ENCODE measurements at regions not wholly inside any gene's neighbourhood (a gene's known extent, or its start where the extent isn't known, plus 50 kb on each side); places are given as distances from the start of the nearest gene placed in this dataset.
"Not testable (repeated sequence)": the region's sequence is repeated elsewhere in the genome, so short reads cannot be mapped to it uniquely, and the experiment has no call there.

DNA sequence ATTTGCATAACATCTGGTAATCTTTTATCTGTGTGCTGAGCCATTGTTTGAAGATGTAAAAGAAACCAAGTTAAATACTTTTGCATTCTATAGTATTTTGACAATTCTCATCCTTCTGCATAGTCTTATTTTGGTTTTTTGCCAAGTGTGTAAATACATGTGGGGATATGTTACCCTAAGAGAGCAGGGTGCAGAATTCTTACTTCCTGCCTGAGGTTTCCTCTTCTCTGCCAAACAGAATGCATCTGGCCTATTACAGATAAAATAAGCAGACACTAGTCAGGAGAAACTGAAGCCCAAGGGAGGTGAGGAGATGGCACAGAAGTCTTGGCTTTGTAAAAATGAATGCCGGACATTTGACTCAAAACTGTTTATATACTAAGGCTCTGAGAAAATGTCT, 462.1 kb downstream of the TMEM38B start:
- no peak overlapping the region for H2AFZ ChIP-seq (ENCODE audit: low read length)
- H3K36me3 ChIP-seq (ENCODE audit: insufficient read depth, low read length), result no peaks in the 10 kb centered on the region
- H3K27me3 ChIP-seq (ENCODE audit: low read length), result no peaks in the 10 kb centered on the region
- H3K27ac ChIP-seq (ENCODE audit: low read length), result no peak overlapping the region
- H3K4me1 ChIP-seq (ENCODE audit: low read length), result no peaks in the 10 kb centered on the region
- no peaks in the 10 kb centered on the region for H4K20me1 ChIP-seq (ENCODE audit: insufficient read depth, low read depth, low read length)
- no peaks in the 10 kb centered on the region for H3K9me3 ChIP-seq (ENCODE audit: low read length)
- no peak overlapping the region for H3K4me3 ChIP-seq (ENCODE audit: low read length)
- DNase-seq, result no peak
- H3K79me2 ChIP-seq (ENCODE audit: low read length), result no peaks in the 10 kb centered on the region
- no peak overlapping the region for H3K4me2 ChIP-seq (ENCODE audit: low read depth, low read length, poor library complexity, severe bottlenecking)
- no peak overlapping the region for H3K9ac ChIP-seq (ENCODE audit: low read length)
- H3K9me2 ChIP-seq (replicated peaks; ENCODE audit: insufficient read depth, low read length), result no peaks in the 10 kb centered on the region

DNA sequence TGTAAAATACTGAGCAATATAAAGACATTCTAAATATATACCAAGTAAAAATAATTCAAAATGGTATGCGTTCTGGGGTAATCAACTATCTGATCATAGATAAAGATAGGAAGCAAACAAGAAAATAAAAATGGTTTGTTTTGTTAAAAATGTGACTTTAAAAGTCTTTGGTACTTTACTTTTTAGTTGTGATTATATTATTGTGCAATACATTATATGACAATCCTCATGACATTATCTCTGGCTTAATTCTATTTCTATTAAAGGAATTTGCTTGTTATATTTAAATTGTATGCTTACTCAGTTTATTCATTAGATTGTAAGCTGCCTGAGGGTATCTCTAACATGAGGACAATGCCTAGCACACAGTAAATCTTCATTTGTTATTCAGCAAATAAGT, 477.9 kb downstream of the TMEM38B start:
- H3K27me3 ChIP-seq (ENCODE audit: low read length), result no peaks in the 10 kb centered on the region
- no peak overlapping the region for H3K4me2 ChIP-seq (ENCODE audit: low read depth, low read length, poor library complexity, severe bottlenecking)
- DNase-seq, result no peak
- no peak overlapping the region for H3K4me3 ChIP-seq (ENCODE audit: low read length)
- no peaks in the 10 kb centered on the region for H4K20me1 ChIP-seq (ENCODE audit: insufficient read depth, low read depth, low read length)
- H2AFZ ChIP-seq (ENCODE audit: low read length), result no peak overlapping the region
- H3K27ac ChIP-seq (ENCODE audit: low read length), result no peak overlapping the region
- no peaks in the 10 kb centered on the region for H3K9me3 ChIP-seq (ENCODE audit: low read length)
- H3K9me2 ChIP-seq (replicated peaks; ENCODE audit: insufficient read depth, low read length), result no peaks in the 10 kb centered on the region
- no peaks in the 10 kb centered on the region for H3K4me1 ChIP-seq (ENCODE audit: low read length)
- H3K79me2 ChIP-seq (ENCODE audit: low read length), result no peaks in the 10 kb centered on the region
- H3K9ac ChIP-seq (ENCODE audit: low read length), result no peak overlapping the region
- H3K36me3 ChIP-seq (ENCODE audit: insufficient read depth, low read length), result no peaks in the 10 kb centered on the region

DNA sequence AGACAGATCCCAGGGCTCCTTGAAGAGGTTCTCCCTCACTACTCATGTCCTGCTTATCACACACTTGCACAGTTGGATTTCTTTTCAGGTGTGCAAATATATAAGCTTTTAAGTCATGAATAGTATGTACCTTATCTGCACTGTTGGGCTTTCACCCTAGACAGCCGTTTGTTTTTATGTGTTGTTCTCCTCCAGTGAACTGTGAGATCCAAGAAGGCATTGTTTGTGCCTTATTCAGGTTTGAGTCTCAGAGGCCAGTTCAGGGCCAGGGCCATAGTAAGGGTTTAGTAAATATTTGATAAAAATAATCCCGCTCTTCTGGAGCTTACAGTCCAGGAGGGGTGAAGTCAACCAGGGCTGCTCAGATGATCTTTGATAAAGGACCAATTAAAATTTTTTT, 480.0 kb downstream of the TMEM38B start:
- Histone ChIP-seq H3K36me3 (ENCODE audit: insufficient read depth, low read length) (no peaks in the 10 kb centered on the region), H4K20me1 (ENCODE audit: insufficient read depth, low read depth, low read length) (no peaks in the 10 kb centered on the region), H3K9me3 (ENCODE audit: low read length) (no peaks in the 10 kb centered on the region), H3K4me1 (ENCODE audit: low read length) (no peaks in the 10 kb centered on the region), H3K9ac (ENCODE audit: low read length) (no peak overlapping the region), H3K4me2 (ENCODE audit: low read depth, low read length, poor library complexity, severe bottlenecking) (no peak overlapping the region), H3K27me3 (ENCODE audit: low read length) (no peaks in the 10 kb centered on the region), H3K79me2 (ENCODE audit: low read length) (no peaks in the 10 kb centered on the region), H3K4me3 (ENCODE audit: low read length) (no peak overlapping the region), H2AFZ (ENCODE audit: low read length) (no peak overlapping the region), H3K27ac (ENCODE audit: low read length) (no peak overlapping the region), H3K9me2 (replicated peaks; ENCODE audit: insufficient read depth, low read length) (no peaks in the 10 kb centered on the region)
- no peak for DNase-seq

DNA sequence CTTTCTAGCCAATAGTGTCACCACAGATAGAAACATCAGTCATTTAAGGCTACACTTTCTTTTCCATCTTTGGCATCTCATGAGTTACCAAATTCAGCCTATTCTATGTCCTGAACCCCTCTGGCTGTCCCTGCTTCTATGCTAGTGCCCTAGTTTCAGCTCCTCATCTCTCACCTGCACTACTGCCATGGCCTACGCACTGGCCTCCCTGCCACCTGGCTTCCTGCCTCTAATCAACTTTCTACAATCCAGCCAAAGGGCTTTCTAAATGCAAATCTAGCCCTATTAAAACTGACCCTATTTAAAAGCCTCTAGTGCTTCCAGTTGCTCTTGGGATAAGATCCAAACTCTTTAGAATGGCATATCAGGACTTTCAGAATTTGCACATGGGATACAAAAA, 482.9 kb downstream of the TMEM38B start:
- Histone ChIP-seq H3K9me2 (replicated peaks; ENCODE audit: insufficient read depth, low read length) (no peaks in the 10 kb centered on the region), H3K9ac (ENCODE audit: low read length) (no peak overlapping the region), H3K4me2 (ENCODE audit: low read depth, low read length, poor library complexity, severe bottlenecking) (no peak overlapping the region), H2AFZ (ENCODE audit: low read length) (no peak overlapping the region), H3K9me3 (ENCODE audit: low read length) (no peaks in the 10 kb centered on the region), H3K79me2 (ENCODE audit: low read length) (no peaks in the 10 kb centered on the region), H3K4me3 (ENCODE audit: low read length) (no peak overlapping the region), H3K27me3 (ENCODE audit: low read length) (no peaks in the 10 kb centered on the region), H3K36me3 (ENCODE audit: insufficient read depth, low read length) (no peaks in the 10 kb centered on the region), H4K20me1 (ENCODE audit: insufficient read depth, low read depth, low read length) (no peaks in the 10 kb centered on the region), H3K27ac (ENCODE audit: low read length) (no peak overlapping the region), H3K4me1 (ENCODE audit: low read length) (no peaks in the 10 kb centered on the region)
- DNase-seq, result no peak

DNA sequence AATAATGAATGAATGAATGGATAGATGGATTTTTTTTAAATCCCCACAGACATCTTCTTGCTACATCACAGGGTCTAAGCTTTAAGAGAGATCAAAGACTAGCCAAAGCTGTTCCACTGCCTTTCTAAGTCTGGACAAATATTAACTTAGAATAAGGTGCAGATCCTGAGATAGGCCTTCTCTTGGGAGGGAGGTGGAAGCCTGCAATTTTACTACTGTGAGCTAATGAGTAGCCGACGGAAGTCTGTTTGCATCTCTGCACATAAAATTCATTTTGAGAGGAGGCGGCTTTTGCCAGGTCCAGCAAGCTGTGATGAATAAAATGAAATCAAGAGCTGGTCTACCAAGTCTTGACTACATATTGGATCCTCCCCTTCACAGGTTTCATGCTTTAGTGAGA, 484.9 kb downstream of the TMEM38B start:
- Histone ChIP-seq H3K9me3 (ENCODE audit: low read length) (no peaks in the 10 kb centered on the region), H3K79me2 (ENCODE audit: low read length) (no peaks in the 10 kb centered on the region), H3K4me2 (ENCODE audit: low read depth, low read length, poor library complexity, severe bottlenecking) (no peak overlapping the region), H3K36me3 (ENCODE audit: insufficient read depth, low read length) (no peaks in the 10 kb centered on the region), H4K20me1 (ENCODE audit: insufficient read depth, low read depth, low read length) (no peaks in the 10 kb centered on the region), H3K4me1 (ENCODE audit: low read length) (no peaks in the 10 kb centered on the region), H3K27ac (ENCODE audit: low read length) (no peak overlapping the region), H3K9me2 (replicated peaks; ENCODE audit: insufficient read depth, low read length) (no peaks in the 10 kb centered on the region), H3K9ac (ENCODE audit: low read length) (no peak overlapping the region), H2AFZ (ENCODE audit: low read length) (no peak overlapping the region), H3K4me3 (ENCODE audit: low read length) (no peak overlapping the region), H3K27me3 (ENCODE audit: low read length) (no peaks in the 10 kb centered on the region)
- no peak for DNase-seq

DNA sequence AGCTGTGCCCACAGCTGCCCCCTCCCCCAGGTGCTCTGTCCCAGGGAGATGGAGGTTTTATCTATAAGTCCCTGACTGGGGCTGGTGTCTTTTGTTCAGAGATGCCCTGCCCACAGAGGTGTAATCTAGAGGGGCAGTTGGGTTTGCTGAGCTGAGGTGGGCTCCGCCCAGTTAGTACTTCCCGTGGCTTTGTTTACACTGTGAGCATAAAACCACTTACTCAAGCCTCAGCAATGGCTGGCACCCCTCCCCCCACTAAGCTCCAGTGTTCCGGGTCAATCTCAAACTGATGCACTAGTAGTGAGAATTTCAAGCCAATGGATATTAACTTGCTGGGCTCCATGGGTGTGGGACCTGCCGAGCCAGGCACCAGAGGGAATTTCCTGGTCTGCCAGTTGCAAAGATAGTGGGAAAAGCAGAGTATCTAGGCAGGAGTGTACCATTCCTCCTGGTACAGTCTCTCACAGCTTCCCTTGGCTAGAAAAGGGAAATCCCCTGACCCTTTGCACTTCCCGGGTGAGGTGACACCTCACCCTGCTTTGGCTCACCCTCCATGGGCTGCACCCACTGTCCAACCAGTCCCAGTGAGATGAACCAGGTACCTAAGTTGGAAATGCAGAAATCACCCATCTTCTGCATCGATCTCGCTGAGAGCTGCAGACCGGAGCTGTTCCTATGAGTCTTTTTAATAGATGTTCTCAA, 509.6 kb downstream of the TMEM38B start:
- H3K9me2 ChIP-seq (replicated peaks; ENCODE audit: insufficient read depth, low read length); H3K9me3 ChIP-seq (ENCODE audit: low read length): not testable (repeated sequence)

DNA sequence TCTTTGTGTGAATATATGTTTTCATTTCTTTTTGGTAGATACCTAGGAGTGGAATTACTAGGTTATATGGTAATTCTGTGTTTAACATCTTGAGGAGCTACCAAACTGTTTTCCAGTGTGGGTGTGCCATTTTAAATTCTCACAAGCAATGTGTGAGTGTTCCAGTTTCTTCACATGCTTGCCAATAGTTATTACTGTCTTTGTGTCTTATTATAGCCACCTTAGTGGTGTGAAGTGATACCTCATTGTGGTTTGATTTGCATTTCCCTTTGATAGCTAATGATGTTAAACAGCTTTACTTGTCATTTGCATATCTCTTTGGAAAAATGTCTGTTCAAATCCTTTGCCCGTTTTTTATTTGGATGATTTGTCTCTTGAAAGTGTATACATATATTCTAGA, 513.0 kb downstream of the TMEM38B start:
- Histone ChIP-seq H3K79me2 (ENCODE audit: low read length) (no peaks in the 10 kb centered on the region), H4K20me1 (ENCODE audit: insufficient read depth, low read depth, low read length) (no peaks in the 10 kb centered on the region), H3K9me3 (ENCODE audit: low read length) (no peaks in the 10 kb centered on the region), H3K9ac (ENCODE audit: low read length) (no peak overlapping the region), H3K4me2 (ENCODE audit: low read depth, low read length, poor library complexity, severe bottlenecking) (no peak overlapping the region), H3K4me3 (ENCODE audit: low read length) (no peak overlapping the region), H2AFZ (ENCODE audit: low read length) (no peak overlapping the region), H3K27ac (ENCODE audit: low read length) (no peak overlapping the region), H3K4me1 (ENCODE audit: low read length) (peaks cover 3% of the 10 kb centered on the region; the same call in 1 of the 2 replicates), H3K9me2 (replicated peaks; ENCODE audit: insufficient read depth, low read length) (no peaks in the 10 kb centered on the region), H3K36me3 (ENCODE audit: insufficient read depth, low read length) (no peaks in the 10 kb centered on the region), H3K27me3 (ENCODE audit: low read length) (no peaks in the 10 kb centered on the region)
- no peak for DNase-seq

More for the DNA sequence above, 509.6 kb downstream of the TMEM38B start:
- H3K4me2 ChIP-seq (ENCODE audit: low read depth, low read length, poor library complexity, severe bottlenecking); H3K36me3 ChIP-seq (ENCODE audit: insufficient read depth, low read length); H2AFZ ChIP-seq (ENCODE audit: low read length); DNase-seq; H3K4me3 ChIP-seq (ENCODE audit: low read length); H3K9ac ChIP-seq (ENCODE audit: low read length); H3K27me3 ChIP-seq (ENCODE audit: low read length); H3K79me2 ChIP-seq (ENCODE audit: low read length); H3K27ac ChIP-seq (ENCODE audit: low read length); H3K4me1 ChIP-seq (ENCODE audit: low read length); H4K20me1 ChIP-seq (ENCODE audit: insufficient read depth, low read depth, low read length): not testable (repeated sequence)

DNA sequence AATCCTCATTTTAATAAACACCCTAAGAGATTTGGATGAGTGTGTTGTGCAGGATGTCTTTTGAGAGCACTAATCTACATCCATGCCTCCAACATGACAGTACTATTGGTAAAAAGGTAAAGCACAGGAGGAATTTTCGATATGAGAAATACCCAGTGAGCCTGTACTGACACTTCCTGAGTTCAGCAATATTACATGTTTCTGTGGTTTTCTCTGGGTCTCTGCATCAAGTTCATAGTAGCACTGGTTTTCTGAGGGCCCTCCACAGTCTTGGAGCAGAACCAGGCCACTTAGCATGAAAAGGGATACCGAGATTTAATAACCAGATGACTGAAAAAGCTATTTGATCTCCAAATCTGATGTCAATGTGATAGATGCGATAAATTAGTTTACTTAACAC, 524.1 kb downstream of the TMEM38B start:
- no peaks in the 10 kb centered on the region for H3K9me3 ChIP-seq (ENCODE audit: low read length)
- no peak overlapping the region for H3K9ac ChIP-seq (ENCODE audit: low read length)
- no peaks in the 10 kb centered on the region for H3K27me3 ChIP-seq (ENCODE audit: low read length)
- H3K27ac ChIP-seq (ENCODE audit: low read length), result no peak overlapping the region
- no peaks in the 10 kb centered on the region for H3K36me3 ChIP-seq (ENCODE audit: insufficient read depth, low read length)
- no peaks in the 10 kb centered on the region for H4K20me1 ChIP-seq (ENCODE audit: insufficient read depth, low read depth, low read length)
- H3K4me2 ChIP-seq (ENCODE audit: low read depth, low read length, poor library complexity, severe bottlenecking), result no peak overlapping the region
- H3K79me2 ChIP-seq (ENCODE audit: low read length), result no peaks in the 10 kb centered on the region
- no peaks in the 10 kb centered on the region for H3K9me2 ChIP-seq (replicated peaks; ENCODE audit: insufficient read depth, low read length)
- H3K4me1 ChIP-seq (ENCODE audit: low read length), result no peaks in the 10 kb centered on the region
- DNase-seq, result no peak
- H2AFZ ChIP-seq (ENCODE audit: low read length), result no peak overlapping the region
- H3K4me3 ChIP-seq (ENCODE audit: low read length), result no peak overlapping the region

DNA sequence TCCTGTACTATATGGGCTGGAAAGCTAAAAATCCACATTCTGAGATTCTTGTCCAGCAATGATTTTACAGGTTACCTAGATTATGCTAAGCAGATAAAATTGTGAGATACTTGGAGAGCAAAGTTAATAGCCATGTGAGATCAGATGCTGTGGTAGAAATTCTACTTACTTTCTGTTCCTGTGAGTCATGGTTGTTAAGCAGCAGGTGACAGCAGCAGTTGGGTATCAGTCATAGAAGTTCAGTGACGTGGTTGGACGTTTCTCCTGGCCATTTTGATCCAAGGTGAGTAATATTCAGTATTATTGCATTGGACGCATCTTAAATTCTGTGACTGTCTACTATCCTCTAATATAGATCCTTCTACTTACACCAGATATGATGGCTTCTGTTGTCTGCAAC, 524.5 kb downstream of the TMEM38B start:
- Histone ChIP-seq H3K9me2 (replicated peaks; ENCODE audit: insufficient read depth, low read length) (no peaks in the 10 kb centered on the region), H3K4me1 (ENCODE audit: low read length) (no peaks in the 10 kb centered on the region), H3K9ac (ENCODE audit: low read length) (no peak overlapping the region), H3K36me3 (ENCODE audit: insufficient read depth, low read length) (no peaks in the 10 kb centered on the region), H3K27me3 (ENCODE audit: low read length) (no peaks in the 10 kb centered on the region), H3K4me3 (ENCODE audit: low read length) (no peak overlapping the region), H3K27ac (ENCODE audit: low read length) (no peak overlapping the region), H3K4me2 (ENCODE audit: low read depth, low read length, poor library complexity, severe bottlenecking) (no peak overlapping the region), H3K9me3 (ENCODE audit: low read length) (no peaks in the 10 kb centered on the region), H4K20me1 (ENCODE audit: insufficient read depth, low read depth, low read length) (no peaks in the 10 kb centered on the region), H2AFZ (ENCODE audit: low read length) (no peak overlapping the region), H3K79me2 (ENCODE audit: low read length) (no peaks in the 10 kb centered on the region)
- no peak for DNase-seq

All from Karpas-422 (cell line).